C4-2B (cell line): ENCODE measurements at regions not wholly inside any gene's neighbourhood (a gene's known extent, or its start where the extent isn't known, plus 50 kb on each side); places are given as distances from the start of the nearest gene placed in this dataset.

Source experiments
- H3K27ac ChIP-seq: fragments of 450-650 bp; 2 replicates; pipeline ENCODE4 v1.5.1; 2017
- ZFX ChIP-seq: fragments of 450-650 bp; IDR thresholded peaks from 2 replicates; pipeline ENCODE4 v1.6.1; 2017
- TF ChIP-seq, protein P1 (sequence below): fragments of 450-650 bp; conservative IDR thresholded peaks from 2 replicates; pipeline ENCODE4 v1.5.1; 2017; ENCODE audit warnings: mild to moderate bottlenecking

DNA sequence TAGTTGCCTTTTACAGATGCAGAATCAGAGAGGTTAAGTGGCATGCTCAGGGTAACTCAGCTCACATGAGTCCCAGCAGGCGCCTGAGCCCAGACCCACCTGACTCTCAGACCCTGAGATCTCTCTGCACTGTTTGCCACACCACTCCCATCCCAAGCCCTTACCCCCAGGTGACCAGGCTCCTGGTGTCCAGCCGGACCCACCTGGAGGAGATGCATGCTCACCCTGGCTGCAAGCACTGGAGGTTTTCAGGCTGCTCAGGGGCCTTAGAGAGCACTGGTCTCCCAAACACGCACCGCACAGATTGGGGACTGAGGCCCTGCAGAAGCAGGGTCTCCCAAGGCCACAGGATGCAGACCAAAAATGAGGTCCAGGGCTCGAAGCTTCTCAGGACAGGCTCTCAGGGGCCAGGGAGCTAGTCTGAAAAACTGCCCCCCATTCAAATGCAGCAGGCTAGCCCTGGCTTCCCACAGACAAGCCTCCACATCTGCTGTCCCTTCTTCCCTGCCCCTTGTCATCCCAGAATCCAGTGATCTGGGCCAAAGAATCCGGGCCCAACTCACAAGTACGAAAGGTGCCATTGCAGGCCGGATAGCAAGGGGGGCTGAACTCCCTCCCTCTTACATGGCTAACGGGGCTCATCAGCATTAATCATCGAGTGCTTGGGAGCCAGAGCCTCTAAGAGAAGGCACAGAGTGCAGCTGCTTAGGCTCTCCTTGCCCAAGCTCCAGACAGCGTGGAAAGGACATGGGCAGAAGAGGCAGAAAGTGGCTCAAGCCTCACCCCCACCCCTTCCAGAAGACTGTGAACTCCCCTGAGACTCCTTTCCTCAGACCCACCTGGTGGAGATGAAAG, 90.2 kb upstream of the PRR20G start:
- H3K27ac ChIP-seq, result no peak overlapping the region
- TF ChIP-seq ZFX, result no peak
- TF ChIP-seq, protein P1, sequence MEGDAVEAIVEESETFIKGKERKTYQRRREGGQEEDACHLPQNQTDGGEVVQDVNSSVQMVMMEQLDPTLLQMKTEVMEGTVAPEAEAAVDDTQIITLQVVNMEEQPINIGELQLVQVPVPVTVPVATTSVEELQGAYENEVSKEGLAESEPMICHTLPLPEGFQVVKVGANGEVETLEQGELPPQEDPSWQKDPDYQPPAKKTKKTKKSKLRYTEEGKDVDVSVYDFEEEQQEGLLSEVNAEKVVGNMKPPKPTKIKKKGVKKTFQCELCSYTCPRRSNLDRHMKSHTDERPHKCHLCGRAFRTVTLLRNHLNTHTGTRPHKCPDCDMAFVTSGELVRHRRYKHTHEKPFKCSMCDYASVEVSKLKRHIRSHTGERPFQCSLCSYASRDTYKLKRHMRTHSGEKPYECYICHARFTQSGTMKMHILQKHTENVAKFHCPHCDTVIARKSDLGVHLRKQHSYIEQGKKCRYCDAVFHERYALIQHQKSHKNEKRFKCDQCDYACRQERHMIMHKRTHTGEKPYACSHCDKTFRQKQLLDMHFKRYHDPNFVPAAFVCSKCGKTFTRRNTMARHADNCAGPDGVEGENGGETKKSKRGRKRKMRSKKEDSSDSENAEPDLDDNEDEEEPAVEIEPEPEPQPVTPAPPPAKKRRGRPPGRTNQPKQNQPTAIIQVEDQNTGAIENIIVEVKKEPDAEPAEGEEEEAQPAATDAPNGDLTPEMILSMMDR, result no peak

DNA sequence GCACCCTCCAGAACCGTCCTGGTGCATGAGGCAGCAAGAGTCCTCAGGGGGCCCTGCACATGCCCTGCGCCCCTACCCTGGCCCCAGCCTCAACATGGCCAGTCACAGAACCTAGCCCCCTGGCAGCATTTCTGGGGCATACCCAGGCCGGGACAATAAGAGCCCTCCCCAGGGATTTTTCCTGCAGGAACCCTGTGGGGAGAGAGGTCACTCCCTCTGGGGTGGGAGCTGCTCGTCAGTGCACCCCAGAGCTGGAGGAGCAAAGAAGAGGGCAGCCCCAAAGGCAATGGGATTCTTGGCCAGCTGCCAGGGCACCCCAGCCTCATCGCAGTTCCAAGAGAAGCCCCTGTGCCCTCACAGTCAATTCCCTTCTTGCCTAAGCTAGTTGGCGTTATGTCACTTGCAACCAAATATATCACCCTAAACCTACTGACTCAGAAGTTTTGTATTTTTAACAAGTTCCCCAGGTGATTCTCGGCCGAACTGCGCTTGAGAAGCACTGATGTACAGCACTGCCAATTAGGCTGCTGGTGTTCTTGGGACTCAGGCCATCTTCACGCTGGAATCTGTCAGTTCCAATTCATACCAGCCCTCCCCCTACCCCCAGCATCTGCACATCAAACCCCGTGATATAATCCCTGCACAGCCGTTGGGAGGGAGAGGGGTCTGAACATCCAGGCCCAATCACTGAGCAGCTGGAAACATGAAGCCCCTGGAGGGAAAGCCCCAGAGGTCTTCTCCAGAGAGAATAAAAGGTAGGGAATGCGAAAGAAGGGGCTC, 87.5 kb upstream of the PRR20G start:
- TF ChIP-seq, protein P1, result no peak
- TF ChIP-seq ZFX, result no peak
- H3K27ac ChIP-seq, result no peak overlapping the region

DNA sequence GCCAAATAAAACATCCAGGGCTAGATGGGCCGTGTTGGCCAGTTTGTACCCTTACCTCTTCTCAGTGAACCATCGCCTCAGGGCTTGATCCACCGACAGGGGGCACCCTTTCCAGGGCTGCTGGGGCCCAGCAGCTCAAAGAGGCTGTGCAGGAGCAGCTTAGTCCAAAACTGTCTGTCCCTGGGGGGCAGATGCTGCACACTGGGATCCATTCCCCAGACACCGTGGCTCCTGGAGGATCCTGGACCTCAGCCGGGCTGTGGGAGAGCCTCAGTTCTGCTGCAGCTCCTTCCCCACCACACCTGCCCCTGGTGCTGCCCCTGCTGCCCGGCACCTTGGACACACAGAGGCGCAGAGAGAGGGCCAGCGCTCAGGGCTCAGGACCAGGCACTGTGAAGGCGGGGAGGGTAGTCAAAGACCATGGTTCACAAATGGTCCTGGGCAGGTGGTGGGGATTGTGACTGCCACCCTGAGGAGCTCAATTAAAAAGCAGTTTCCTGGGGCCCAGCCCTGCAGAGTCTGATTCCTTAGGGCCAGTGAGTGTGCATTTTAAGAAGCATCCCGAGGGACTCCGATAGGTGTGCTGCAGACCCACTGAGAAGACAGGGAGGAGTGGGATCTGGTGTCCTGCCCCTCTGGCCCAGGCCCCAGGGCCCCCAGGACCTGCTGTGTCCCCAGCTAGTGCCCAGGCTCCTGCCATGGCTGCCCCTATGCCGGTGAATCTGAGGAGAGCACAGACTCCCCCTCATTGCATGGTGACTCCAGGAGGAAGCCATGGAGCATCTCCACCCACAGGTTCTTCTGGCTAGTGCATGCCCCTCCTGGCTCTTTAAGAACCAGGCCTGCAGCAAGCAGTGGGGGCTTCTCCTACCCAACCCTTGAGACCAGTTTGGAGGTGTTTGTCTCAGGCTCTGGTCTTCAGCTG, 86.5 kb upstream of the PRR20G start:
- H3K27ac ChIP-seq, result no peak overlapping the region
- TF ChIP-seq, protein P1, result peak; percentile 84
- TF ChIP-seq ZFX, result no peak

DNA sequence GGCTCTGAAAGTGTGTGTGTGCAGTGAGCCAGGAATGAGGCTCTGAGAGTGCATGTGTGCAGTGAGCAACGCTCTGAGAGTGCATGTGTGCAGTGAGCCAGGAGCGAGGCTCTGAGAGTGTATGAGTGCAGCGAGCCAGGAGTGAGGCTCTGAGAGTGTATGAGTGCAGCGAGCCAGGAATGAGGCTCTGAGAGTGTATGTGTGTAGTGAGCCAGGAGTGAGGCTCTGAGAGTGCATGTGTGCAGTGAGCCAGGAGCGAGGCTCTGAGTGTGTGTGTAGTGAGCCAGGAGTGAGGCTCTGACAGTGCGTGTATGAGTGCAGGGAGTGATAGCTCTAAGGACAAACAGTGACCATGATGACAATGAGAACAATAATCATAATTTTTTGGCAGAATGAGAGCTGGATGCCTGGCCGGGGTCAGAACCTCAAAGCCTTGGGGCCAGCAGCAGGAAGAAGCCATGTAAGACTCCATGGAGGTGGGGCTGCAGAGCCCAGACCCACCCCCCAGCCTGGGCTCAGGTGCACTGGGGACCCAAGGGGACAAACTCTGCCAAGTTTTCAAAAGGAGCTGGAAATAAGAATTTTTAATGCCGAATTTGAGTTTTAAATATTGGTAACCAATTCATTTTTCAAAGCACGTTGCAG, 85.7 kb upstream of the PRR20G start:
- no peak for TF ChIP-seq ZFX
- TF ChIP-seq, protein P1, result no peak
- H3K27ac ChIP-seq, result no peak overlapping the region

DNA sequence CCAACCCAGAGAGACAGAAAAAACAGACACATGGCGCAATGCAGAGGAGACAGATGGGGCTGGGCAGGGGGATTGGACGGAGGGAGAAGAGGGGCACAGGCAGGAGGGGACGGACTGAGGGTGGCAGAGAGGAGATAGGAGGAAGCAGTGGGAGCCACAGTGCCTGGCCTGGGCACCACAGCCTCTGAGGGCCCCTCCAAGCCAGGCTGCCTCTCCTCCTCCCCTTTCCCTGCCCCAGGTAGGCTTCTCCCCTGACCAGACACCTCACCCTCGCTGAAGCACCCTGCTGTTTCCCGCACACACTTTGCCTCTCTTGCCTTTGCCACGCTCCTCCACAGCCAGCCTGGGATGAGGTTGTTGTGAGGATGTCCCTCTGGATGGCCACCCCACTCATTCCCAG, 84.0 kb upstream of the PRR20G start:
- H3K27ac ChIP-seq, result no peak overlapping the region
- TF ChIP-seq, protein P1, result no peak
- TF ChIP-seq ZFX, result no peak

DNA sequence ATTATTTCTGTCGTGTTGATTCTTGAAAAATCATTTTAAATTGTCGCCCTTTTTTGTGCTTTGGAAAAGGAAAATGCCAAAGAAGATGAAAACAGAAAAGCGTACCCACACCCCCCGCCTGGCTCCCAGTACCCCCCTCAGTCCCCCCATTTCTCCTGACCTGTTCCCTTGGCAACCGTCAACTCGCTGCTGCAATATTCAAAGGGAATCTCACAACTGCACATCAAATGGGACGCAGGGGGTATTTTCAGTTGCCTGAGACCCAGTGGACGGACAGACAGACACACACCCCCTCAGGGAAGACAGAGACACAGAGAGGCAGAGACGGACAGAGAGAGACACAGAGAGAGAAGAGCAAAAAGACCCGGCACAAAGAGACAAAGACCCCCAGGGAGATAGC, 83.5 kb upstream of the PRR20G start:
- H3K27ac ChIP-seq, result no peak overlapping the region
- no peak for TF ChIP-seq ZFX
- TF ChIP-seq, protein P1, result no peak
